ENCODE measurements at regions not wholly inside any gene's neighbourhood (a gene's known extent, or its start where the extent isn't known, plus 50 kb on each side); places are given as distances from the start of the nearest gene placed in this dataset.

GRCh38 chr6:105587349-105588122, 184.7 kb upstream of the PREP start:
- H3K9me3 ChIP-seq = no peaks in the 10 kb centered on the region
- H3K4me1 ChIP-seq = no peaks in the 10 kb centered on the region
- DNase-seq = no peak
- no peak overlapping the region for H3K4me3 ChIP-seq
- H3K27me3 ChIP-seq = no peaks in the 10 kb centered on the region
- intact Hi-C loops (cut with DNase I; ENCODE audit: low total_unique reads) = no loop called here
- no peak overlapping the region for H3K27ac ChIP-seq
- 64 to 73% methylated on average over 22 to 23 of the region's 23 CpGs for WGBS, 2 donors
- H3K36me3 ChIP-seq (ENCODE audit: low read depth, missing control alignments) = no peaks in the 10 kb centered on the region
- TF ChIP-seq POLR2A (IDR thresholded peaks at IDR 0.05) = no peak
- TF ChIP-seq, protein P1, sequence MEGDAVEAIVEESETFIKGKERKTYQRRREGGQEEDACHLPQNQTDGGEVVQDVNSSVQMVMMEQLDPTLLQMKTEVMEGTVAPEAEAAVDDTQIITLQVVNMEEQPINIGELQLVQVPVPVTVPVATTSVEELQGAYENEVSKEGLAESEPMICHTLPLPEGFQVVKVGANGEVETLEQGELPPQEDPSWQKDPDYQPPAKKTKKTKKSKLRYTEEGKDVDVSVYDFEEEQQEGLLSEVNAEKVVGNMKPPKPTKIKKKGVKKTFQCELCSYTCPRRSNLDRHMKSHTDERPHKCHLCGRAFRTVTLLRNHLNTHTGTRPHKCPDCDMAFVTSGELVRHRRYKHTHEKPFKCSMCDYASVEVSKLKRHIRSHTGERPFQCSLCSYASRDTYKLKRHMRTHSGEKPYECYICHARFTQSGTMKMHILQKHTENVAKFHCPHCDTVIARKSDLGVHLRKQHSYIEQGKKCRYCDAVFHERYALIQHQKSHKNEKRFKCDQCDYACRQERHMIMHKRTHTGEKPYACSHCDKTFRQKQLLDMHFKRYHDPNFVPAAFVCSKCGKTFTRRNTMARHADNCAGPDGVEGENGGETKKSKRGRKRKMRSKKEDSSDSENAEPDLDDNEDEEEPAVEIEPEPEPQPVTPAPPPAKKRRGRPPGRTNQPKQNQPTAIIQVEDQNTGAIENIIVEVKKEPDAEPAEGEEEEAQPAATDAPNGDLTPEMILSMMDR (IDR thresholded peaks at IDR 0.05) = no peak

DNA sequence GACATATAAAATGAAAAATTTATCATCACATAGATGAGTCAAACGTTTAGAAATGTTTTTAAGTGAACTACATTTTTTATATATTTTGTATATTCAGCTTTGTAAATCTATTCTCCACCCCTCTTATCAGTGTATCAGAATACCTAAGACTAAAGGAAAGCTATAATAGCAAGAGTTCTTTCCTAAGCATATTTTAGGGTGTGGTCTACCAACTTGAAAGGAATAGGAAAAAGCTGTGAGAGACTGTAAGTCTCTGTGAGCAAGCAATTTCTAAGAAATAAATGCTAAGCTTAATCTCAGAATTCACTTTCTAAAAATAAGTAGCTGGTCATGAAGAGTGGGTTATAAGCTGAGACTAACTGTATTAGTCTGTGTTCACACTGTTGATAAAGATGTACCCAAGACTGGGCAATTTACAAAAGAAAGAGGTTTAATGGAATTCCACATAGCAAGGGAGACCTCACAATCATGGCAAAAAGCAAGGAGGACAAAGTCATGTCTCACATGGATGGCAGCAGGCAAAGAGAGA, 175.4 kb upstream of the PREP start:
- no peaks in the 10 kb centered on the region for H3K9me3 ChIP-seq
- intact Hi-C loops (cut with DNase I; ENCODE audit: low total_unique reads) = no loop called here
- no peak for DNase-seq
- no peak for TF ChIP-seq POLR2A (IDR thresholded peaks at IDR 0.05)
- TF ChIP-seq, protein P1 (IDR thresholded peaks at IDR 0.05) = no peak
- H3K36me3 ChIP-seq (ENCODE audit: low read depth, missing control alignments) = no peaks in the 10 kb centered on the region
- no peak overlapping the region for H3K4me3 ChIP-seq
- no peak overlapping the region for H3K27ac ChIP-seq
- no peaks in the 10 kb centered on the region for H3K4me1 ChIP-seq
- 43 to 56% methylated on average over 1 of the region's 1 CpG for WGBS, 2 donors
- H3K27me3 ChIP-seq = no peaks in the 10 kb centered on the region

GRCh38 chr6:105573556-105573955, 170.7 kb upstream of the PREP start:
- no peak overlapping the region for H3K27ac ChIP-seq
- WGBS, 2 donors = 62 to 76% methylated on average over 2 of the region's 2 CpGs
- H3K27me3 ChIP-seq = no peaks in the 10 kb centered on the region
- TF ChIP-seq, protein P1 (IDR thresholded peaks at IDR 0.05) = no peak
- no peak for TF ChIP-seq POLR2A (IDR thresholded peaks at IDR 0.05)
- H3K4me3 ChIP-seq = no peak overlapping the region
- intact Hi-C loops (cut with DNase I; ENCODE audit: low total_unique reads) = no loop called here
- no peak for DNase-seq
- H3K4me1 ChIP-seq = no peaks in the 10 kb centered on the region
- H3K9me3 ChIP-seq = no peaks in the 10 kb centered on the region
- no peaks in the 10 kb centered on the region for H3K36me3 ChIP-seq (ENCODE audit: low read depth, missing control alignments)

DNA sequence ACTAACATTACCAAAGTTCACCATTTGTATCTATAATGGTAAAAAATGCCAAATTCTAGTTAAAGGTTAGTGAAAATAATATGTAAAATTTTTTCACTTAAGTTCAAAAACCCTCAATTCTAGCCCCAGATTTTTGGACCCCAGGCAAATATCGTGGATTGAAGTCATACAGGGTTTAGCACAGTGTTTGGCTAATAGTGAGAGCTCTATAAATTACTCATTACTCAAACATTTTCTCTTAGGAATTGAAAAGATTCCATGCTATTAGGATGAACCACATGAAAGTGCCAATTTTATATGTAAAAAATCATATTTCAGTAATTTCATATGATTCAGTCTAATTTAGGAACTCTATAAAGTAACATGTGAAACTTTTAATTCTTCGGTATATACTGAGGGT, 170.3 kb upstream of the PREP start:
- H3K36me3 ChIP-seq (ENCODE audit: low read depth, missing control alignments) = no peaks in the 10 kb centered on the region
- H3K27ac ChIP-seq = no peak overlapping the region
- no peaks in the 10 kb centered on the region for H3K27me3 ChIP-seq
- TF ChIP-seq, protein P1 (IDR thresholded peaks at IDR 0.05) = no peak
- no peak for TF ChIP-seq POLR2A (IDR thresholded peaks at IDR 0.05)
- no peak for DNase-seq
- no peak overlapping the region for H3K4me3 ChIP-seq
- H3K9me3 ChIP-seq = no peaks in the 10 kb centered on the region
- WGBS, 2 donors = 77 to 85% methylated on average over 2 of the region's 2 CpGs
- intact Hi-C loops (cut with DNase I; ENCODE audit: low total_unique reads) = no loop called here
- no peaks in the 10 kb centered on the region for H3K4me1 ChIP-seq

DNA sequence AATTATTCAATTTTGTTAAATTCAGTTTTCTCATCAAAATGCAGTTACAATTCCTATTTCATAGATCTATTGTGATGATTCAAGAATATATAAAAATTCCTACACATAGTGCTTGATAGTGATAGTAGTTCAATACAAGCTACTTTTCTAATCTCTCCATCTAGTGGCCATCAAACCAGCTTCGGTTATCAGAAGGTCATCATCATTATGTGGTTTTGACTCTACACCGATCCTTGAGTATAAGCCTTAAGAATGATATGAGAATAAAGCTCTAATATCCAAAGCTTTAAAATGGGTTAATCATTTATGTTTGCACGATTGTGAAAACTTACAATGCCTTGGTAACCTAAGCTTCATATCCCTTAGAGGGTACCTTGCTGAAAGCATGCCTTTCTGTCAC, 167.5 kb upstream of the PREP start:
- Histone ChIP-seq H3K4me1 (no peaks in the 10 kb centered on the region), H3K27me3 (no peaks in the 10 kb centered on the region), H3K9me3 (no peaks in the 10 kb centered on the region), H3K4me3 (no peak overlapping the region), H3K36me3 (ENCODE audit: low read depth, missing control alignments) (no peaks in the 10 kb centered on the region), H3K27ac (no peak overlapping the region)
- TF ChIP-seq, protein P1 (IDR thresholded peaks at IDR 0.05) = no peak
- TF ChIP-seq POLR2A (IDR thresholded peaks at IDR 0.05) = no peak
- 86 to 90% methylated on average over 3 of the region's 3 CpGs for WGBS, 2 donors
- DNase-seq = no peak
- intact Hi-C loops (cut with DNase I; ENCODE audit: low total_unique reads) = no loop called here

Measured in testis (tissue), 2 donors.